ENCODE measurements at regions not wholly inside any gene's neighbourhood (a gene's known extent, or its start where the extent isn't known, plus 50 kb on each side); places are given as distances from the start of the nearest gene placed in this dataset.

- peaks cover 2% of the 10 kb centered on the region; the same call in 1 of the 2 replicates for H3K27me3 ChIP-seq (ENCODE audit: control insufficient read depth, insufficient read depth, low read length)
- H3K36me3 ChIP-seq (ENCODE audit: control insufficient read depth, insufficient read depth, low read length): no peaks in the 10 kb centered on the region
- POLR2A ChIA-PET: no interaction called here
- no peak overlapping the region for H3K4me3 ChIP-seq (ENCODE audit: low read depth, low read length)
- TF ChIP-seq, protein P1, sequence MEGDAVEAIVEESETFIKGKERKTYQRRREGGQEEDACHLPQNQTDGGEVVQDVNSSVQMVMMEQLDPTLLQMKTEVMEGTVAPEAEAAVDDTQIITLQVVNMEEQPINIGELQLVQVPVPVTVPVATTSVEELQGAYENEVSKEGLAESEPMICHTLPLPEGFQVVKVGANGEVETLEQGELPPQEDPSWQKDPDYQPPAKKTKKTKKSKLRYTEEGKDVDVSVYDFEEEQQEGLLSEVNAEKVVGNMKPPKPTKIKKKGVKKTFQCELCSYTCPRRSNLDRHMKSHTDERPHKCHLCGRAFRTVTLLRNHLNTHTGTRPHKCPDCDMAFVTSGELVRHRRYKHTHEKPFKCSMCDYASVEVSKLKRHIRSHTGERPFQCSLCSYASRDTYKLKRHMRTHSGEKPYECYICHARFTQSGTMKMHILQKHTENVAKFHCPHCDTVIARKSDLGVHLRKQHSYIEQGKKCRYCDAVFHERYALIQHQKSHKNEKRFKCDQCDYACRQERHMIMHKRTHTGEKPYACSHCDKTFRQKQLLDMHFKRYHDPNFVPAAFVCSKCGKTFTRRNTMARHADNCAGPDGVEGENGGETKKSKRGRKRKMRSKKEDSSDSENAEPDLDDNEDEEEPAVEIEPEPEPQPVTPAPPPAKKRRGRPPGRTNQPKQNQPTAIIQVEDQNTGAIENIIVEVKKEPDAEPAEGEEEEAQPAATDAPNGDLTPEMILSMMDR (IDR thresholded peaks at IDR 0.05; ENCODE audit: insufficient read depth, low read depth, low read length): no peak
- CTCF ChIA-PET: interaction anchor here (0.7 to 5.2 kb wide), 18 partner anchors 10 to 755 kb away, joined by 3 to 42 read pairs (median 6); partner anchors contain the start of gene PRLR
- no peak for DNase-seq (ENCODE audit: low read depth)
These were observed 180.7 kb upstream of the RAI14 start for GRCh38 chr5:34475249-34475966.

DNA sequence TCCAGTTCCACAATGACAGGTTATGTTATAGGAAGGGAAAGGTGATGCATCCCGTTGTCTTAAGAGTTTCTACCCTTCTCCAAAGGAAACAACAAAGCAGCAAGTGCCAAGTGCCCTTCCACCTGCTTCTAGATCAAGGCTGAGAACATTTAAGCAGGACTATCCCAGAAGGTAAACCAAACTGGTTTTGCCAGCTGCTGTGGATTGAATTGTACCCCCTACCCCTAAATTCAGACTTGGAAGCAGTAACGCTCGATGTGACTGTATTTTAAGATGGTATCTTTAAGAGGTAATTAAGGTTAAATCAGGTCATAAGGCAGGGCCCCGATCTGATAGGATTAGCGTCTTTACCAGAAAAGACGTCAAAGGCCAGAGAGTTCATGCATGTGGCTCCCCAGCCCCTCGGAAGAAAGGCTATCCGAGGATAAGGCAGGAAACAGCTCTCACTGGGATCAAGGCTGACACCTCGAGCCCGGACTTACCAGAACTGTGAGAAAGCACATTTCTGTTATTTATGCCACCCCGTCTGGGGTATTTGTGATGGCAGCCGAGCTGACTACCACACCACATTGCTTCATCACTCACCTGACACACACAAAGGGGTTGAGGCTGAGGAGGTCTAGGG lies 179.1 kb upstream of the RAI14 start:
- Histone ChIP-seq H3K36me3 (ENCODE audit: control insufficient read depth, insufficient read depth, low read length) (no peaks in the 10 kb centered on the region), H3K4me3 (ENCODE audit: low read depth, low read length) (no peak overlapping the region), H3K27me3 (ENCODE audit: control insufficient read depth, insufficient read depth, low read length) (peaks cover 2% of the 10 kb centered on the region; the same call in 1 of the 2 replicates)
- DNase-seq (ENCODE audit: low read depth): no peak
- ChIA-PET POLR2A (no interaction called here), CTCF (interaction anchor here (1.3 to 5.2 kb wide), 7 partner anchors 8 to 526 kb away, joined by 4 to 42 read pairs (median 26); no protein-coding TSS in a partner anchor)
- TF ChIP-seq, protein P1 (IDR thresholded peaks at IDR 0.05; ENCODE audit: insufficient read depth, low read depth, low read length): no peak

GRCh38 chr5:34480810-34481528 lies 175.2 kb upstream of the RAI14 start:
- ChIA-PET CTCF (interaction anchor here (0.8 kb wide), 1 partner anchor 417 kb away, joined by 5 read pairs; no protein-coding TSS in a partner anchor), POLR2A (no interaction called here)
- TF ChIP-seq, protein P1 (IDR thresholded peaks at IDR 0.05; ENCODE audit: insufficient read depth, low read depth, low read length): no peak
- no peaks in the 10 kb centered on the region for H3K36me3 ChIP-seq (ENCODE audit: control insufficient read depth, insufficient read depth, low read length)
- peaks cover 2% of the 10 kb centered on the region; the same call in 1 of the 2 replicates for H3K27me3 ChIP-seq (ENCODE audit: control insufficient read depth, insufficient read depth, low read length)
- no peak overlapping the region for H3K4me3 ChIP-seq (ENCODE audit: low read depth, low read length)
- no peak for DNase-seq (ENCODE audit: low read depth)

- Histone ChIP-seq H3K4me3 (ENCODE audit: low read depth, low read length) (no peak overlapping the region), H3K36me3 (ENCODE audit: control insufficient read depth, insufficient read depth, low read length) (no peaks in the 10 kb centered on the region), H3K27me3 (ENCODE audit: control insufficient read depth, insufficient read depth, low read length) (no peaks in the 10 kb centered on the region)
- ChIA-PET CTCF (interaction anchor here (4.5 kb wide), 1 partner anchor 415 kb away, joined by 67 read pairs; no protein-coding TSS in a partner anchor), POLR2A (no interaction called here)
- TF ChIP-seq, protein P1 (IDR thresholded peaks at IDR 0.05; ENCODE audit: insufficient read depth, low read depth, low read length): no peak
- DNase-seq (ENCODE audit: low read depth): no peak
These were observed 172.6 kb upstream of the RAI14 start for GRCh38 chr5:34483442-34484033.

Data from BJ (cell line).